CD14-positive monocyte (primary cell): ENCODE measurements at regions not wholly inside any gene's neighbourhood (a gene's known extent, or its start where the extent isn't known, plus 50 kb on each side); places are given as distances from the start of the nearest gene placed in this dataset.

Experiments used
- DNase-seq, 3 donors: peaks; one replicate each; pipeline ENCODE4 v3.0.0-alpha.2; 2011 to 2022
- H2AFZ ChIP-seq: 2 replicates; pipeline ENCODE4 v1.6.0; 2012; ENCODE audit warnings: mild to moderate bottlenecking, low read depth, low read length, inconsistent platforms; ENCODE audit not compliant: insufficient read depth, poor library complexity, severe bottlenecking
- H3K27ac ChIP-seq, 2 donors: 1 replicate in 1 of 2; 2 replicates in 1 of 2; pipeline ENCODE4 v1.5.1; 2012 to 2013; ENCODE audit warnings: low read length in 2 of 2, control low read depth in 1 of 2, inconsistent platforms in 1 of 2, low read depth in 1 of 2, mild to moderate bottlenecking in 1 of 2
- H3K27me3 ChIP-seq, 2 donors: one replicate each; pipeline versions ENCODE4 v1.6.0 to v1.6.1; 2011 to 2013; ENCODE audit warnings: low read length in 2 of 2; ENCODE audit not compliant: control insufficient read depth in 2 of 2, insufficient read depth in 2 of 2
- H3K36me3 ChIP-seq, 2 donors: replicated peaks in 1 of 2; 1 replicate in 1 of 2; 2 replicates in 1 of 2; pipeline versions ENCODE4 v1.5.1 to v1.6.1; 2012 to 2013; ENCODE audit warnings: low read length in 2 of 2, control low read depth in 1 of 2, inconsistent platforms in 1 of 2, mild to moderate bottlenecking in 1 of 2; ENCODE audit not compliant: insufficient read depth in 2 of 2, control insufficient read depth in 1 of 2
- H3K4me1 ChIP-seq, 2 donors: 1 replicate in 1 of 2; 2 replicates in 1 of 2; pipeline versions ENCODE4 v1.5.1 to v1.6.1; 2012 to 2013; ENCODE audit warnings: low read length in 2 of 2, control low read depth in 1 of 2, inconsistent platforms in 1 of 2, mild to moderate bottlenecking in 1 of 2, moderate library complexity in 1 of 2; ENCODE audit not compliant: insufficient read depth in 2 of 2, control insufficient read depth in 1 of 2
- H3K4me2 ChIP-seq: replicated peaks from 2 replicates; pipeline ENCODE3; 2012; ENCODE audit warnings: low read length, moderate library complexity, mild to moderate bottlenecking; ENCODE audit not compliant: poor library complexity, severe bottlenecking; ENCODE audit errors: extremely low read depth
- H3K4me3 ChIP-seq, 3 experiments: fragments of 200-600 bp in 1 of 3; sonication (generic) in 1 of 3; replicated peaks in 1 of 3; 1 replicate in 2 of 3; 2 replicates in 1 of 3; pipeline ENCODE4 v1.5.1; 2011 to 2013; ENCODE audit warnings: low read length in 3 of 3, mild to moderate bottlenecking in 3 of 3, control low read depth in 2 of 3, low read depth in 2 of 3, inconsistent platforms in 1 of 3, moderate library complexity in 1 of 3
- H3K79me2 ChIP-seq: 2 replicates; pipeline ENCODE4 v1.6.0; 2012; ENCODE audit warnings: mild to moderate bottlenecking, control low read depth, inconsistent platforms, low read length, moderate library complexity; ENCODE audit not compliant: insufficient read depth
- H3K9ac ChIP-seq: 2 replicates; pipeline ENCODE4 v1.6.0; 2017; ENCODE audit warnings: low read length, mild to moderate bottlenecking; ENCODE audit not compliant: insufficient read depth, poor library complexity, severe bottlenecking
- H3K9me3 ChIP-seq, 2 donors: replicated peaks in 1 of 2; 1 replicate in 1 of 2; 2 replicates in 1 of 2; pipeline versions ENCODE4 v1.5.1 to v1.6.1; 2012 to 2013; ENCODE audit warnings: low read length in 2 of 2, control low read depth in 1 of 2; ENCODE audit not compliant: control insufficient read depth in 1 of 2, insufficient read depth in 1 of 2
- H4K20me1 ChIP-seq: 2 replicates; pipeline ENCODE4 v1.6.0; 2012; ENCODE audit warnings: mild to moderate bottlenecking, low read length, control low read depth, moderate library complexity; ENCODE audit not compliant: insufficient read depth
- H3K27ac Mint-ChIP-seq, 7 donors: one replicate each; pipeline ENCODE4 v1.8.0; 2020; ENCODE audit warnings: mild to moderate bottlenecking in 7 of 7, mixed read lengths in 7 of 7, moderate library complexity in 6 of 7, inconsistent platforms in 2 of 7
- H3K27me3 Mint-ChIP-seq, 3 donors: one replicate each; pipeline ENCODE4 v1.8.0; 2021 to 2022; ENCODE audit warnings: low read depth in 3 of 3, mild to moderate bottlenecking in 3 of 3, mixed read lengths in 3 of 3, moderate library complexity in 3 of 3, inconsistent platforms in 1 of 3
- H3K36me3 Mint-ChIP-seq, 2 donors: one replicate each; pipeline ENCODE4 v1.8.0; 2020; ENCODE audit warnings: mixed read lengths in 2 of 2, inconsistent platforms in 1 of 2, mild to moderate bottlenecking in 1 of 2
- H3K4me1 Mint-ChIP-seq: one replicate; pipeline ENCODE4 v1.8.0; 2020; ENCODE audit warnings: mild to moderate bottlenecking, mixed read lengths
- H3K4me3 Mint-ChIP-seq, 2 donors: one replicate each; pipeline ENCODE4 v1.8.0; 2020; ENCODE audit warnings: mild to moderate bottlenecking in 2 of 2, mixed read lengths in 2 of 2, moderate library complexity in 1 of 2
- H3K9me3 Mint-ChIP-seq, 7 donors: one replicate each; pipeline ENCODE4 v1.8.0; 2020 to 2022; ENCODE audit warnings: mixed read lengths in 7 of 7, mild to moderate bottlenecking in 6 of 7, moderate library complexity in 6 of 7, inconsistent platforms in 2 of 7
- WGBS: methylation state at CpG from one replicate; pipeline ENCODE4 v1.1.5; 2013; ENCODE audit warnings: missing lambda C conversion rate; ENCODE audit not compliant: insufficient coverage; 5-methylcytosine and 5-hydroxymethylcytosine counted together
- intact Hi-C, 2 donors: fragments of 100-400 bp; cut with micrococcal nuclease; formaldehyde crosslinking; loops; one replicate each; pipeline versions ENCODE4 v1.15.0 to v1.15.1; 2023
- TF ChIP-seq, protein P1 (sequence below): fragments of 200-600 bp; IDR thresholded peaks from one replicate; pipeline ENCODE4 v1.8.0; 2022; ENCODE audit warnings: antibody characterized with exemption, mild to moderate bottlenecking

DNA sequence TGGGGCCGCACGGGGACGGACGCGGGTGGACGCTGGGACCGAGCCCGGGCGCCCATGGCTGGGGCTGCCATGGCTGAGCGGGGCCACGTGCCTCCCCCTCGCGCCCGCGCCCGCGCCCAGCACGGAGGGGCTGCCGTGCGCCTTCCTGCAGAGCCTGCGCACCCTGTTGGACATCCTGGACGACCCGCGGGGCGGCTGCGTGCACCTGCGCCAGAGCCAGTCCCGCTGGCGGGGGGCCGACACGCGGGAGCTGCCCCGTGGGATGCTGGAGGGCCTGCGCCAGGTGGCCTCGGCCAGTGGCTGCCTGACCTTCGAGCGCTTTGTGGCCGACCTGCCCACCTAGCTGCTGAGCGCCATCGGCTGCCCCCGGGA is 72.5 kb upstream of the KCTD7 start:
- no peak overlapping the region for H2AFZ ChIP-seq
- H3K27ac ChIP-seq = no peak overlapping the region
- no peak for DNase-seq
- intact Hi-C loops = no loop called here
- H3K4me3 ChIP-seq = no peak overlapping the region
- H3K36me3 ChIP-seq = peaks cover 52 to 90% of the 10 kb centered on the region in 2 donors
- no peaks in the 10 kb centered on the region for H3K9me3 Mint-ChIP-seq
- no peak overlapping the region for H3K4me2 ChIP-seq
- H3K4me1 ChIP-seq = no peaks in the 10 kb centered on the region
- H4K20me1 ChIP-seq = peaks cover 29% of the 10 kb centered on the region
- H3K27me3 Mint-ChIP-seq = no peaks in the 10 kb centered on the region
- peaks cover 49 to 78% of the 10 kb centered on the region in 2 donors for H3K36me3 Mint-ChIP-seq
- WGBS = 97% methylated on average over 41 of the region's 41 CpGs
- no peaks in the 10 kb centered on the region for H3K27me3 ChIP-seq
- no peaks in the 10 kb centered on the region for H3K9me3 ChIP-seq
- H3K79me2 ChIP-seq = no peaks in the 10 kb centered on the region
- no peak overlapping the region for H3K27ac Mint-ChIP-seq
- no peak overlapping the region for H3K9ac ChIP-seq
- H3K4me1 Mint-ChIP-seq = no peaks in the 10 kb centered on the region
- no peak overlapping the region for H3K4me3 Mint-ChIP-seq
- TF ChIP-seq, protein P1, sequence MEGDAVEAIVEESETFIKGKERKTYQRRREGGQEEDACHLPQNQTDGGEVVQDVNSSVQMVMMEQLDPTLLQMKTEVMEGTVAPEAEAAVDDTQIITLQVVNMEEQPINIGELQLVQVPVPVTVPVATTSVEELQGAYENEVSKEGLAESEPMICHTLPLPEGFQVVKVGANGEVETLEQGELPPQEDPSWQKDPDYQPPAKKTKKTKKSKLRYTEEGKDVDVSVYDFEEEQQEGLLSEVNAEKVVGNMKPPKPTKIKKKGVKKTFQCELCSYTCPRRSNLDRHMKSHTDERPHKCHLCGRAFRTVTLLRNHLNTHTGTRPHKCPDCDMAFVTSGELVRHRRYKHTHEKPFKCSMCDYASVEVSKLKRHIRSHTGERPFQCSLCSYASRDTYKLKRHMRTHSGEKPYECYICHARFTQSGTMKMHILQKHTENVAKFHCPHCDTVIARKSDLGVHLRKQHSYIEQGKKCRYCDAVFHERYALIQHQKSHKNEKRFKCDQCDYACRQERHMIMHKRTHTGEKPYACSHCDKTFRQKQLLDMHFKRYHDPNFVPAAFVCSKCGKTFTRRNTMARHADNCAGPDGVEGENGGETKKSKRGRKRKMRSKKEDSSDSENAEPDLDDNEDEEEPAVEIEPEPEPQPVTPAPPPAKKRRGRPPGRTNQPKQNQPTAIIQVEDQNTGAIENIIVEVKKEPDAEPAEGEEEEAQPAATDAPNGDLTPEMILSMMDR = no peak

DNA sequence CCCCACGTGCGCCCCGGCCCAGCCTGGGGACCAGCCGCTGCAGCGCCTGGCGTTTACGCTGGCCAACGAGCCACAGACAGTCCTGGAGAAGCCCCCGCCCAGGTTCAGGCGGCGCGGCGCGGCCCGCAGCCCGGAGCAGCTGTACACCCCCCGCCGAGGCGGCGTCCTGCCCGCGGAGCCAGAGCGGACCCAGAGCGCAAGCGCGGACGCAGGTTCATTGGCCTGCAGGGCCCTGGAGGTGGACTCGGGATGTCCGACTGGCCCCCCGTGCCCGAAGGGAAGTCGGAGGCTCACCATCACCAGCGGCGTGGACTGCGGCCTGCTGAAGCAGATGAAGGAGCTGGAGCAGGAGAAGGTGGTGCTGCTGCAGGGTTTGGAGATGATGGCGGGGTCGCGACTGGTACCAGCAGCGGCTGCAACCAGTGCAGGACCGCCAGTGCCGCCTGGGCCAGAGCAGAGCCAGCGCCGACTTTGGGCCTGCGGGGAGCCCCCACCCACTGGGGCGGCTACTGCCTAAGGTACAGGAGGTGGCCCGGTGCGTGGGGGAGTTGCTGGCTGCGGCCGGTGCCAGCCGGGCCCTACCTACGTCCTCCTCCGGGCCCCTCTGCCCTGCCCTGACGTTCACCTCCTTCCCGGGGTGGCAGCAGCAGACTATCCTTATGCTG is 72.0 kb upstream of the KCTD7 start:
- H3K79me2 ChIP-seq = peaks cover 5% of the 10 kb centered on the region

More for the DNA sequence above, 72.0 kb upstream of the KCTD7 start:
- no peak overlapping the region for H3K4me3 Mint-ChIP-seq
- Histone ChIP-seq H3K4me3 (no peak overlapping the region), H3K4me2 (no peak overlapping the region), H2AFZ (no peak overlapping the region), H3K9me3 (no peaks in the 10 kb centered on the region), H3K36me3 (peaks cover 46 to 90% of the 10 kb centered on the region in 2 donors), H3K4me1 (no peaks in the 10 kb centered on the region), H3K27ac (no peak overlapping the region), H4K20me1 (peaks cover 34% of the 10 kb centered on the region), H3K27me3 (no peaks in the 10 kb centered on the region), H3K9ac (no peak overlapping the region)
- no peaks in the 10 kb centered on the region for H3K9me3 Mint-ChIP-seq
- intact Hi-C loops = no loop called here
- 98% methylated on average over 51 of the region's 54 CpGs for WGBS
- TF ChIP-seq, protein P1 = no peak
- no peaks in the 10 kb centered on the region for H3K4me1 Mint-ChIP-seq
- DNase-seq = no peak
- peaks cover 44 to 75% of the 10 kb centered on the region in 2 donors for H3K36me3 Mint-ChIP-seq
- no peaks in the 10 kb centered on the region for H3K27me3 Mint-ChIP-seq
- no peak overlapping the region for H3K27ac Mint-ChIP-seq
